Peyer's patch (tissue), 4 donors: ENCODE measurements at regions not wholly inside any gene's neighbourhood (a gene's known extent, or its start where the extent isn't known, plus 50 kb on each side); places are given as distances from the start of the nearest gene placed in this dataset.

Source experiments
- POLR2A ChIP-seq, 2 donors: fragments of 450-650 bp; IDR thresholded peaks; one replicate each; pipeline ENCODE4 v1.5.1; 2017; ENCODE audit warnings: antibody characterized with exemption in 2 of 2, mild to moderate bottlenecking in 2 of 2, moderate library complexity in 2 of 2
- TF ChIP-seq, protein P1 (sequence below), 6 experiments: fragments of 450-650 bp in 4 of 6; fragments of 200-600 bp in 2 of 6; sonication (generic) in 1 of 6; IDR thresholded peaks; one replicate each; pipeline ENCODE4 v1.5.1; 2017 to 2019; ENCODE audit warnings: antibody characterized with exemption in 6 of 6, mild to moderate bottlenecking in 3 of 6, moderate library complexity in 1 of 6

- TF ChIP-seq, protein P1, sequence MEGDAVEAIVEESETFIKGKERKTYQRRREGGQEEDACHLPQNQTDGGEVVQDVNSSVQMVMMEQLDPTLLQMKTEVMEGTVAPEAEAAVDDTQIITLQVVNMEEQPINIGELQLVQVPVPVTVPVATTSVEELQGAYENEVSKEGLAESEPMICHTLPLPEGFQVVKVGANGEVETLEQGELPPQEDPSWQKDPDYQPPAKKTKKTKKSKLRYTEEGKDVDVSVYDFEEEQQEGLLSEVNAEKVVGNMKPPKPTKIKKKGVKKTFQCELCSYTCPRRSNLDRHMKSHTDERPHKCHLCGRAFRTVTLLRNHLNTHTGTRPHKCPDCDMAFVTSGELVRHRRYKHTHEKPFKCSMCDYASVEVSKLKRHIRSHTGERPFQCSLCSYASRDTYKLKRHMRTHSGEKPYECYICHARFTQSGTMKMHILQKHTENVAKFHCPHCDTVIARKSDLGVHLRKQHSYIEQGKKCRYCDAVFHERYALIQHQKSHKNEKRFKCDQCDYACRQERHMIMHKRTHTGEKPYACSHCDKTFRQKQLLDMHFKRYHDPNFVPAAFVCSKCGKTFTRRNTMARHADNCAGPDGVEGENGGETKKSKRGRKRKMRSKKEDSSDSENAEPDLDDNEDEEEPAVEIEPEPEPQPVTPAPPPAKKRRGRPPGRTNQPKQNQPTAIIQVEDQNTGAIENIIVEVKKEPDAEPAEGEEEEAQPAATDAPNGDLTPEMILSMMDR (IDR thresholded peaks at IDR 0.05): no peak
- no peak for TF ChIP-seq POLR2A (IDR thresholded peaks at IDR 0.05)
Measured at GRCh38 chr7:33705333-33705833, 200.0 kb upstream of the BMPER start.
